ENCODE measurements at regions not wholly inside any gene's neighbourhood (a gene's known extent, or its start where the extent isn't known, plus 50 kb on each side); places are given as distances from the start of the nearest gene placed in this dataset.
"Not testable (repeated sequence)": the region's sequence is repeated elsewhere in the genome, so short reads cannot be mapped to it uniquely, and the experiment has no call there.

DNA sequence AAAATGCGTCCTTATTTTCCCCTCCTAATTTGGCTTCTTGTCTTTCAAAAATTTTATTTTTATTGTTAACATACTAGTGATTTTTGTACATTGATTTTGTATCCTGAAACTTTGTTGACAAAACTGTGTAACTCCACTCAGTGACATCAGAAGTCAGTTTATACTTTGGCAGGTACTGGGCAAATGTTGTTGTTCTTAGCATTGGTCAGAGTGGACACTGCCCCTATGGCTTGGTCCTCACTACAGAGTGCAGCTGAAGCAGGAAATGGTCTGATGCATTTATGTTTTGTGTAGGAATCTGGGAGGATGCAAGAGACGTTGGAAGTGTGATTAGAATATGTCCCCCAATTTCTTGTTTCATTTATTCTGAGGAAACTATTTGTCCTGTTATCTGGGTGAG is 205.5 kb upstream of the CENPE start:
- no peak for TF ChIP-seq POLR2A (IDR thresholded peaks at IDR 0.05)
- TF ChIP-seq, protein P1, sequence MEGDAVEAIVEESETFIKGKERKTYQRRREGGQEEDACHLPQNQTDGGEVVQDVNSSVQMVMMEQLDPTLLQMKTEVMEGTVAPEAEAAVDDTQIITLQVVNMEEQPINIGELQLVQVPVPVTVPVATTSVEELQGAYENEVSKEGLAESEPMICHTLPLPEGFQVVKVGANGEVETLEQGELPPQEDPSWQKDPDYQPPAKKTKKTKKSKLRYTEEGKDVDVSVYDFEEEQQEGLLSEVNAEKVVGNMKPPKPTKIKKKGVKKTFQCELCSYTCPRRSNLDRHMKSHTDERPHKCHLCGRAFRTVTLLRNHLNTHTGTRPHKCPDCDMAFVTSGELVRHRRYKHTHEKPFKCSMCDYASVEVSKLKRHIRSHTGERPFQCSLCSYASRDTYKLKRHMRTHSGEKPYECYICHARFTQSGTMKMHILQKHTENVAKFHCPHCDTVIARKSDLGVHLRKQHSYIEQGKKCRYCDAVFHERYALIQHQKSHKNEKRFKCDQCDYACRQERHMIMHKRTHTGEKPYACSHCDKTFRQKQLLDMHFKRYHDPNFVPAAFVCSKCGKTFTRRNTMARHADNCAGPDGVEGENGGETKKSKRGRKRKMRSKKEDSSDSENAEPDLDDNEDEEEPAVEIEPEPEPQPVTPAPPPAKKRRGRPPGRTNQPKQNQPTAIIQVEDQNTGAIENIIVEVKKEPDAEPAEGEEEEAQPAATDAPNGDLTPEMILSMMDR (IDR thresholded peaks at IDR 0.05), result no peak
- TF ChIP-seq POLR2AphosphoS5 (IDR thresholded peaks at IDR 0.05; ENCODE audit: insufficient read depth in 1 of 2, low read depth in 1 of 2), result no peak

DNA sequence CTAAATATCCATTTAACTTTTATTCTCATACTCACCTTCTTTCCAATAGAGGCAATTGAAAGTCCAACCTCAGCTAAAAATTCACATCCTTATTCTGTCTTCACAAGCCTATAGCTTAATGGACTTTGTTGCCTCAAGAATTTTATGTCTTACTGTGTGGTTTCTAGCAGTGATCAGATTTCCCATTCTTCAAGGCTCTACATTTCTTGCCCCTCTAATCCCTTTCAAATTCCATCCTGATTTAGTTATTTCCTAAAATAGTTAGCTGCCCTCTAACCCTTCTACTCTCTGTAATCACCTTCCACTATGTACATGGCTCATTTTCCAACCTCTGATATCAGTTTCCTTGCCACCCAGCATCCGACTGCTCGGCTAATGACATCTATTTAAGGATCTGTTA is 204.1 kb upstream of the CENPE start:
- no peak overlapping the region for H3K4me3 ChIP-seq
- H3K9me3 ChIP-seq, result no peaks in the 10 kb centered on the region
- no peaks in the 10 kb centered on the region for H3K27me3 ChIP-seq
- no peak for TF ChIP-seq POLR2AphosphoS5 (IDR thresholded peaks at IDR 0.05; ENCODE audit: insufficient read depth in 1 of 2, low read depth in 1 of 2)
- no peak for TF ChIP-seq POLR2A (IDR thresholded peaks at IDR 0.05)
- TF ChIP-seq, protein P1 (IDR thresholded peaks at IDR 0.05), result no peak
- no peaks in the 10 kb centered on the region for H3K36me3 ChIP-seq
- intact Hi-C loops (cut with DNase I), result no loop called here
- DNase-seq (ENCODE audit: extremely low spot score in 2 of 2), result no peak
- no peak overlapping the region for H3K27ac ChIP-seq
- H3K4me1 ChIP-seq, result no peaks in the 10 kb centered on the region

More for the DNA sequence above, 205.5 kb upstream of the CENPE start:
- intact Hi-C loops (cut with DNase I), result no loop called here
- Histone ChIP-seq H3K27me3 (no peaks in the 10 kb centered on the region), H3K4me3 (no peak overlapping the region), H3K9me3 (no peaks in the 10 kb centered on the region), H3K27ac (no peak overlapping the region), H3K4me1 (no peaks in the 10 kb centered on the region), H3K36me3 (no peaks in the 10 kb centered on the region)
- no peak for DNase-seq (ENCODE audit: extremely low spot score in 2 of 2)

DNA sequence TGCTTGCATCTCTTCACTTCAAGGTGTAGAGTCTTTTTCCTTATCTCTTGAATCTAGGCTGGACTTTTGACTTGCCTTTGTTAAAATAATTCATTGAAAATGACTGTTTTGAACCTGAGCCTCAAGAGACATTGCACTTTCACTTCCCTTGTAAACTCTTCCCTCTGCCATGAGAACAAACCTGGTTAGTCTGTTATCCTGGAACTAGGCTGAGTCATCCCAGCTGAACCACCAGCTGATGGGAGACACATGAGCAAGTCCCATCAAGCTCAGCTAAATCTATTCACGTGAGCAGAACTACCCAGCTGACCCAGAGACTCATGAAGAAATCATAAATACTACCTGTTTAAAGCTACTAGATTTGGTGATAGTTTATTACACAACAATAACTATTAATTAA is 202.3 kb upstream of the CENPE start:
- TF ChIP-seq POLR2AphosphoS5 (IDR thresholded peaks at IDR 0.05; ENCODE audit: insufficient read depth in 1 of 2, low read depth in 1 of 2), result peak in 1 of 2 donors; percentile 15
- TF ChIP-seq, protein P1 (IDR thresholded peaks at IDR 0.05), result no peak
- no peaks in the 10 kb centered on the region for H3K27me3 ChIP-seq
- intact Hi-C loops (cut with DNase I), result no loop called here
- H3K27ac ChIP-seq, result no peak overlapping the region
- H3K9me3 ChIP-seq, result no peaks in the 10 kb centered on the region
- no peak overlapping the region for H3K4me3 ChIP-seq
- DNase-seq (ENCODE audit: extremely low spot score in 2 of 2), result no peak
- H3K36me3 ChIP-seq, result no peaks in the 10 kb centered on the region
- H3K4me1 ChIP-seq, result no peaks in the 10 kb centered on the region

DNA sequence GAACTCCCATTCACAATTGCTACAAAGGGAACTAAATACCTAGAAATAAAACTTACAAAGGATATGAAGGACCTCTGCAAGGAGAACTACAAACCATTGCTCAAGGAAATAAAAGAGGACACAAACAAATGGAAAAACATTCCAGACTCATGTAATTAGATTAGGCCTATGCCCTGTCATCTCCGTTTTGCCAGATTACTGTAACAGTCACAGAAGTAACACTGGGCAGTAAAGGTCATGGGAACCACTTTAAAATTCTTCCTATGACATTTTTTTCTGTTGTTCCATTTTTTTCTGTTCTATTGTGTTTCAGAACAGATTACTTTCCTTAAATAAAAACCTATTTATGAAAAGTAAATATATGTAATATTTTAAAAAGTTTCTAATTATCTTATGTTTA is 199.4 kb upstream of the CENPE start:
- H3K4me3 ChIP-seq, result no peak overlapping the region
- H3K27ac ChIP-seq, result no peak overlapping the region
- no peaks in the 10 kb centered on the region for H3K27me3 ChIP-seq
- H3K36me3 ChIP-seq, result no peaks in the 10 kb centered on the region
- TF ChIP-seq POLR2A (IDR thresholded peaks at IDR 0.05) (no peak), POLR2AphosphoS5 (IDR thresholded peaks at IDR 0.05; ENCODE audit: insufficient read depth in 1 of 2, low read depth in 1 of 2) (no peak)
- TF ChIP-seq, protein P1 (IDR thresholded peaks at IDR 0.05), result no peak
- H3K4me1 ChIP-seq, result no peaks in the 10 kb centered on the region
- no peak for DNase-seq (ENCODE audit: extremely low spot score in 2 of 2)
- H3K9me3 ChIP-seq, result no peaks in the 10 kb centered on the region
- intact Hi-C loops (cut with DNase I), result no loop called here

DNA sequence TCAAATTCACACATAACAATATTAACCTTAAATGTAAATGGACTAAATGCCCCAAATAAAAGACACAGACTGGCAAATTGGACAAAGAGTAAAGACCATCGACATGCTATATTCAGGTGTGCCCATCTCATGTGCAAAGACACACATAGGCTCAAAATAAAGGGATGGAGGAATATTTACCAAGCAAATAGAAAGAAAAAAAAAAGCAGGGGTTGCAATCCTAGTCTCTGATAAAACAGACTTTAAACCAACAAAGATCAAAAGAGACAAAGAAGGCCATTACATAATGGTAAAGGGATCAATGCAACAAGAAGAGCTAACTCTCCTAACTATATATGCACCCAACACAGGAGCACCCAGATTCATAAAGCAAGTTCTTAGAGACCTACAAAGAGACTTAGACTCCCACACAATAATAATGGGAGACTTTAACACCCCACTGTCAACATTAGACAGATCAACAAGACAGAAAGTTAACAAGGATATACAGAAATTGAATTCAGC is 189.4 kb upstream of the CENPE start:
- H3K4me1 ChIP-seq; H3K36me3 ChIP-seq; DNase-seq (ENCODE audit: extremely low spot score in 2 of 2); H3K4me3 ChIP-seq; H3K27ac ChIP-seq; H3K27me3 ChIP-seq; H3K9me3 ChIP-seq; intact Hi-C loops (cut with DNase I): not testable (repeated sequence)

DNA sequence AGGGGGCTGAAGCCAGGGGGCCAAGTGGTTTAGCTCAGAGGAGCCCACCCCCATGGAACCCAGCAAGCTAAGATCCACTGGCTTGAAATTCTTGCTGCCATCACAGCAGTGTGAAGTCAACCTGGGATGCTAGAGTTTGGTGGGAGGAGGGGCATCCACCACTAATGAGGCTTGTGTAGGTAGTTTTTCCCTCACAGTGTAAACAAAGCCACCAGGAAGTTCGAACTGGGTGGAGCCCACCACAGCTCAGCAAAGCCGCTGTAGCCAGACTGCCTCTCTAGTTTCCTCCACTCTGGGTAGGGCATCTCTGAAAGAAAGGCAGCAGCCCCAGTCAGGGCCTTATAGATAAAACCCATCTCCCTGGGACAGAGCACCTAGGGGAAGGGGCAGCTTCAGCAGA is 187.4 kb upstream of the CENPE start:
- H3K4me3 ChIP-seq; H3K36me3 ChIP-seq; H3K27ac ChIP-seq; H3K9me3 ChIP-seq; H3K4me1 ChIP-seq; DNase-seq (ENCODE audit: extremely low spot score in 2 of 2); H3K27me3 ChIP-seq; intact Hi-C loops (cut with DNase I): not testable (repeated sequence)
